NCI-H524 treated with DMSO at 0.1 percent for 48 hours (cell line): ENCODE measurements at regions not wholly inside any gene's neighbourhood (a gene's known extent, or its start where the extent isn't known, plus 50 kb on each side); places are given as distances from the start of the nearest gene placed in this dataset.
"Not testable (repeated sequence)": the region's sequence is repeated elsewhere in the genome, so short reads cannot be mapped to it uniquely, and the experiment has no call there.

Experiments used
- DNase-seq: peaks from one replicate; lab custom pipeline; 2025; lab: John Stamatoyannopoulos, UW

DNA sequence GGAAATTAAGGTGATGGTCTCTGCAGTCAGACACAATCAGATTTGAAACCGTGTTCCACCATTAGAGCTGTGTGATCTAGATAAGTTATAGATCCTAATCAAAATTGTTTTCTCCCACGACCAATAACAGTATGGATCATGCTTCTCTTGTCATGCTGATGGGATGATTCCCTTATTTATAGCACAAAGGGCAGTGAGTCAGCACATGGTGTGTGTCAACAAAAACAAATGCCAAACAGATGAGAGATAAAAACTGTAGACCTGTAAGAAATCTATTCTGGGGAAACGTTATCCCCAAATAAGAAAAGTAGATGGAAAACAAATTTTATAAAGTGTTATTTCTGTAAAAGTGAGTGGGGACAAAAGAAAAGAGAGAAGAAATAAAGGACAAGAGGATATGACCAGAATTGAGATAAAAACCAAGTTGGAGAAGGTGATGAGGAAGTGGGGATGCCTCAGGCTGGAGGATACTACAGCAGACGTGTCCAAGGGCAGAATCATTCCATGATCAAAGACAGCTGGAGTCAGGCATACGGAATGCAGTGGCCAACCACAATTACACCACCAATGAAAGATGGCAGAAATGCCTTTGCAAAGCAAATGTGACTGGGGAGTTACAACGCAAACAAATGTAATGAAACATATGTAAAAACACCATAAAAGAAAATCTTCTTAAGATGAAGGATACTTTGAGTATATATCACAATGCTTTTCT lies 377.8 kb upstream of the PRKX start:
- DNase-seq = no peak

DNA sequence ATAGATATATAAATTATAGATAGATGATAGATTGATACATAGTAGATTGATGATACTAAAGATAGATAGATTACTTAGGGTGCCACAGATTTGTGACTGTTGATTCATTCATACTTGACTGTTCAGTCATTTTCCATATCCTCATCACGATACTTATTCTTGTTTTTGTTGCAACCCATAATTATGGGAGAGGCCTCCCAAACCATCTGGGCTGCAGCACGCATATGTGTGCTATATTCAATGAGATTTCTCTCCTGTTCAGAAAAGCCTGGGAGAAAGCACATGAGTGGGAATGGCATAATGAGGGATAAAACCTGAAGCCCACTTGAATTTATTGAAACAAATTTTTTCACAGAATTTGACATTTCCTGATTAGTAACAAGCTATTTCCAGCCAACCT lies 346.4 kb upstream of the PRKX start:
- DNase-seq = no peak

DNA sequence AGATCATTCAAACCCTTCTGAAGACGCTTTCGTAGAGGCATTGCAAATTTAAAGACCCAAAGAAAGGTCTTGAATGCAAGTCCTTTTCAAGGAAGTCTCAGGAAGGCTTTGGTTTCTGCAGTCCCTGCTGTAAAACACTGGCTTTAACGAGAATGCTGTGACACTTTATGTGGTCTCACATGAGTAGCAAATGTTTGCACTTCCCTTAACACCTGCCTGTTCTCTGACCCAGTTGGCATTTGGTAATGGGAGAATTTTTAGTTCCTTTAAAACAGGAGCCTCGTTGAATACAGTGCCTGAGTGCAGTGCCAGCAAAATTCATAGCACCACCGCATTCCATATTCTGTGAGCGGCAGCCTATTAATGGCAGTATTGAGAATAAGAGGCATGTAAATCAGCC lies 330.5 kb upstream of the PRKX start:
- no peak for DNase-seq

DNA sequence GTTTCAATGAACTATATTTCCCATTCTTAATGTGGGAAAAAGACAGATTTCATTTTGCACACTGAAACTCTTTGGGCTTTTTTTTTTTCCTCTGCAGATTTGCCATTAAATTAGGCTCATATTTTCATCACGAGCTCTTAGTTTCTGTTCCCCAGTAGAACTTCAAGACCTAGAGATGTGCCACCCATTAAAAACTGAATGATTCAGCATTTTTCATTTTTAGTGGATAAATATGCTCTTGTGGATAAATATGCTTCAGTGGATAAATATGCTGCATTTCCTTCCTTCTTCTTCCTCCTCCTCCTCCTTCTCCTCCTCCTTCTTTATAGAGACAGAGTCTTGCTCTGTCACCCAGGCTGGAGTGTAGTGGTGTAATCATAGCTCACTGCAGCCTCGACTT lies 322.4 kb upstream of the PRKX start:
- DNase-seq = no peak

DNA sequence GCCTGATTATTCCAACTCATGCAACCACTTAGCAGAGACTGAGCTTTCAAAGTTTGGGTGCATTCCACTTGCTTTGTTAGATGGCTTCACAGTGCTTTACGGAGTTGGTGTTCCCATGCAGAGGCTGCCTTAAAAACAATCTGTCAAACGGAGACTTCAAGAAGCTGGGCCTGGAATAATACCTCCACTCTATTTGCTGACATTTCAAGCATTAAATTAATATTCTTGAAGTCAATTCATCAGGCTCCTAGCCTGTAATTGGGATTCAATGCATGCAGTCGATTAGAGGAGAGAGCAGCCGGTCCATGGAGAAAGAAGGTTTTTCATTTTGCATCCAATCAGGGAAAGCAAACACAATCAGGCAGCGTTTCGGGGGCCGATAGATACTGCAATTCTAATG lies 314.7 kb upstream of the PRKX start:
- DNase-seq = no peak

DNA sequence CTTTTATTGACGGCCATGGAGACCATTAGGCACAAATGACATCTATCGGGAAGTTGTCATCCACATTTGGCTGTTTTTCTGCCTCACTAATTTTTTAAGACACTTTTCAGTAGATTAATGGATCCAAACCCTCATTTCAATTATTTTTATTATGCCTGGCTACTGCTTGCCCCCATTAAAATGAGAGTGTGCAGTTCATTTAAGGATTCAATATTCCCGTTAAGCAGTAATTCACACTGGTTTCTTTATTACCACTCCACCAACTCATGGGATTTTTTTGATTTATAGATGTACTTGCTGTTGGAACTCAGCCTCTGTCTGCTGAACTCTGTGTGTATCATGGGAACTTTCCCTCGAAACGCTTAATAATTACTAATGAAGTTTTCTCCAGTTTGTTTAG lies 291.8 kb upstream of the PRKX start:
- no peak for DNase-seq

DNA sequence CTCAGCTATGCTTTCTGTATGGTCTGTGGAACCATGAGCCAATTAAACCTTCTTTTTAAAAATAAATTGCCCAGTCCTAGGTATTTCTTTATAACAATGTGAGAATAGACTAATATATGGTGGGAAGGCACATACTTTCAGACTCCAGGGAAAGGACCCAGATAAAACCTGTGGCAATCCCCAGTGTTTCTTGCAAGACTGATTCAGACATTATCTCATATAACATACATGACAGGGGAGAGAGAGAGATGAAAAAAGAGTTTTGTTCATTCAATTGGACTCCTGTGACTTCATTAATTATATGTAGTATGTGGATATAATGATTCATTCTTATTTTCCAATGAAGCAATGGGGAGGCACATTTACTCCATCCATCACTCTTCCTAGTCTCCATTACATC lies 291.4 kb upstream of the PRKX start:
- no peak for DNase-seq

DNA sequence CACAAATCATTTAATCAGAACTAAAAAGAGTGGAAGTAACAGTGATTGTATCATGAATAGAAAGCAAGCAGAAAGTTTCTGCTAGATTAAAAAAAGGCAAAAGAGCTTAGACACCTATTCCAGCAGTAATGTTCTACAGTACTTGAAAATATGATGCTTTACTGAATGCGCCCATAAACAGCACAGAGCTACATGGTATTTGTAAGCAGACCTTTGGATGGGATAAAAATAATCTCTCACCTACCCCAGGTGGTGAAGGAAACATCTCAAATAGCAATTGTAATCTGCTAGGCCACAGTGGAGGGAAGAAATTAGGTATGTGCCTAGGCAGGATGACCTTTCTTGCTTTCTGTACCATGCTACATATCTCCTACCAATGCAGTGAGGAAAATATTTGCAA lies 280.9 kb upstream of the PRKX start:
- DNase-seq = no peak

DNA sequence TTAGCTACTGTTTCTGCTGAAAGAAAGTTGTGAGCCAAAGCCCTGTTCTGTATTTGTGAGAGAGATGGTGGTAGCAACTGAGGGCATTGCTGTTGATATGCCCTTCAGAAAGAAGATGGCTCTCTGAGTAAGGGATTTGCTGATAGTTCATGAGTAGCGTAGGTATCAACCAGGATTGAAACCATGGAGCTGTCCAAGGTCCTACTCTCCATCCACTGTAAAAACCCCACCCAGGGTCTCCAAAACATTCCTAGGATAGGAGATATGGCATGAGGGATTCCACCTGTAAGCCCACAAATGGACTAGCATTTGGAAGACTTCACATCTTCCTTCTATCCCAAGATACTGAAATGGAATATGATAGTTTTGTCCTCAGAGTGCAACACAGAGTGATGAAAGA lies 277.1 kb upstream of the PRKX start:
- DNase-seq = no peak

DNA sequence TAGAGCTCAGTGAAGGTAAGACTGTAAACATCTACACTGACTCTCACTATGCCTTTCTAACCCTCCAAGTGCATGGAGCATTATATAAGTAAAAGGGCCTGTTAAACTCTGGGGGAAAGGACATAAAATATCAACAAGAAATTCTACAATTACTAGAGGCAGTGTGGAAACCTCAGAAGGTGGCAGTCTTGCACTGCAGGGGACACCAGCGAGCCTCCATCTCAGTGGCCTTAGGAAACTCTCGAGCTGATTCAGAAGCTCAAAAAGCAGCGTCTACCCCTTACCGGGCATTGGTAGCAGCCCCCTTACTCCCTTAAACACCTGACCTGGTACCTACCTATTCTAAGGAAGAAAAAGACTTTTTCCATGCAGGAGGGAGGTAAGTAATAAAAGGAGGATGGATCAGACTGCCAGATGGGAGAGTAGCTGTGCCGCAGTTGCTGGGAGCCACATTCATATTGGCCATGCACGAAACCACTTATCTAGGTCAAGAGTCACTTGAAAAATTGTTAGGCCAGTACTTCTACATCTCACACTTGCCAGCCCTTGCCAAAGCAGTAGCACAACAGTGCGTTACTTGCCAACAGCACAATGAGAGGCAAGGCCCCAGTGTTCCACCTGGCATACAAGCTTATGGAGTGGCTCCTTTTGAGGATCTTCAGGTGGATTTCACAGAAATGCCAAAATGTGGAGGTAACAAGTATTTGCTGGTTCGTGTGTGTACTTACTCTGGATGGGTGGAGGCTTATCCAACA lies 258.8 kb upstream of the PRKX start:
- DNase-seq = peak; percentile 78

DNA sequence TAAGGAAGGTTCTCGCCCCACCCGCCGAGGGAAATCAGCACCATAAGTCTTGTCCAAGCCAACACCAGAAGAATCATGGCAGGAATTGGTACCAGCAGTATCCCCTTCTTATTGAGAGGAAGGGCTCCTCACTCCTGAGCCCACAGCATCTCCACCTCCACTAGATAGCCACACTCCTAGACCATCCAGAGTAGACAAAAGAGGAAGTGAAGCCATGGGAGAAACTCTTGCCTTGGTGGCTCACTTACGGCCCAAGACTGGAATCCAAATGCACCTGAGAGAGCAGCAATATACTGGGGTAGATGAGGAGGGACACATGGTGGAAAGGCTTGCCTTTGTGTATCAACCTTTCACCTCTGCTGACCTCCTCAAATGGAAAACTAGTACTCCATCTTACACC lies 255.3 kb upstream of the PRKX start:
- DNase-seq = no peak

DNA sequence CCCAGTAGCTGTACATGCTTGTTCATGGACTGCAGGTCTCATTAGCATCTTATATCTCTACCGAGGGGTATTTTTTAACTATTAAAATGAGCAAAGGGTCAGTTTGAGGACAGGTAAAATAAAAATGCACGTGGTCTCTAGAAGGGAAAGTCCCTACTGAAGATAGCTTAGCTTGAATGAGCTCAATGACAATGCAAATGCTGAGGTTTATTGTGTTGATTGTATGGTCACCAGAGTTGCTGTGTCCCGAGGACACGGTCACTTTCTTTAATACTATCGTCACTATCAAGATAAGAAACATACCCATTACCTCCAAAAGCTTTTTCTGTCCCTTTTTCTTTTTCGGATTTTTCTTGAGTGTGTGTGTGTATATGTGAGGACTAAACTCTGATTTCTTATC lies 250.5 kb upstream of the PRKX start:
- no peak for DNase-seq

DNA sequence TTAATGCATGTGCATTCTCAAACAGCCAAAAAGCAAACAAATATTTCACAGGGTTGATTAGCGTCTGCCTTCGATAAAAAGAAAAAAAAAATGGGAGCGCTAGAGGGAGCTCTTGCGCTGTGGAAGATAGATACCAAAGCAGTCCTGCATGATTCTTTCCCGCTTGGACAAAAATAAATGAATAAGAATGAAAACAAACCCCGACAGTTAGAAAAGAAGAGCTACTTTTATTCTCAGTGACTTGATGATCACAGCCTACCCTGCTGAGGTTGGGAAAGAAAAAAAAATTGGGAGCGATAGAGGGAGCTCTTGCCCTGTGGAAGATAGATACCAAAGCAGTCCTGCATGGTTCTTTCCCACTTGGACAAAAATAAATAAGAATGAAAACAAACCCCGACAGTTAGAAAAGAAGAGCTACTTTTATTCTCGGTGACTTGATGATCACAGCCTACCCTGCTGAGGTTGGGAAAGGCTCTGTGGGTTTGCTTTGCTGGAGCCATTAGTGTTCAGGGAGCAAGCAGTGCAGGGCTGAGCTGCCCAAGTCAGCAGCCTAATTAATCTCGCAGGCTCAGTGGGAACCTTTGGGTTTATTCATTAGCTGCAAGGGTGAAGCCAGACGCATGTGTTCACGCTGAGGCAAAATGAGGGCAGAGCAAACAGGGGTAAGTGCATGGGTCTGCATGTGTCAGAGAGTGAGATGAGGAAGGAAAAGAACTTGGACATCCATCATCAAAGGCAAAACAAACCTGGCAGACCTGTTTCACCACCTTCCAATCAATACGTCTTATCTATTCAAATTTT lies 249.3 kb upstream of the PRKX start:
- DNase-seq = no peak

DNA sequence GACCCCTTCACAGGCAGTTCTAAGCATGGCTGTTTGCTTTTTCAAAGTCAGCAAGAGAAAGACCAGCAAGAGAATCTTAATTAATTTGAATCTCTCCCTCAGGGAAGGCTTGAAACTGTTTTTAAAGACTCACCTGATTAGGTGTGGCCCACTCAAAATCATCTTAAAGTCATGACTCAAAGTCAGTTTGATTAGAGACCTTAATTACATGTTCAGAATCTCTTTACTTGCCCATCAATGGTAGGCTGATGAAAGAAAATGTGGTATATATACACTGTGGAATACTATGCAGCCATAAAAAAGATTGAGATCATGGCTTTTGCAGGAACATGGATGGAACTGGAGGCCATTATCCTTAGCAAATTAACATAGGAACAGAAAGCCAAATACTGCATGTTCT lies 247.5 kb upstream of the PRKX start:
- DNase-seq = no peak

DNA sequence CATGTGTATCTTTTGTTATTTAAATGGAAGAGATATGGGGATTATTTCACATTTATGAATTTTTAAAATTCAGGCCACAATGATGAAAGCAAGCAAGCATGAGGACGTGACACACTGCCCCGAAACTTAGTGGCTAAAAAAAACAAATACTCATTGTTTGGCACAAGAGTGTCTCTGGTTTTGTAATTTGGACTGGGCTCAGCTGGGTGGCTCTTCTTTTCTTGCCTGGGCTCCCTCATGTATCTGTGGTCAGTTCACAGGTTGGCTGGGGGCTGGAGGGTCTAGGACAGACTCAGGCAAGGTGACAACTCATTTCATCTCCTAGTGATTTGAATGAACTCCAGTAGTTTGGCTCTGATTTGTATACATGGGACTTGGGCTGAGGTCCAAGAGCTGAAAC lies 238.4 kb upstream of the PRKX start:
- no peak for DNase-seq

DNA sequence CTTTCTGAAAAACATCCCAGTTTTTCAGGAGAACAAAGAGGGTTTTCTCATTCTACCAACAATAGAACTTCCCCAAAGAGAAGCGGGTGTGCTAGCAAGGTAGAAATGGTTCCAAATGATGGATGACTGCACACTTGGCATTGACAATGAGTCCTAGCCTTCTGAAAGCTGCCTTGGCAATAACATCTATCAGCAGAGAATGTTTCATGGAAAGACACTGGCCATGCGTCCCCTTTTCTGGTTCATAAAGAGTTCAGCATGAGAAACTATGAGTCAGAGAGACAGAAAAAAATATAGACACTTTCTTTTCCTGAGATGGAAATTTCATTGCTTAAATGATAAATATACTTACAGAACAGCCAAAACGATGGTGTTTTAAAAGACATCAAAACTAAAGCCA lies 236.9 kb upstream of the PRKX start:
- no peak for DNase-seq

DNA sequence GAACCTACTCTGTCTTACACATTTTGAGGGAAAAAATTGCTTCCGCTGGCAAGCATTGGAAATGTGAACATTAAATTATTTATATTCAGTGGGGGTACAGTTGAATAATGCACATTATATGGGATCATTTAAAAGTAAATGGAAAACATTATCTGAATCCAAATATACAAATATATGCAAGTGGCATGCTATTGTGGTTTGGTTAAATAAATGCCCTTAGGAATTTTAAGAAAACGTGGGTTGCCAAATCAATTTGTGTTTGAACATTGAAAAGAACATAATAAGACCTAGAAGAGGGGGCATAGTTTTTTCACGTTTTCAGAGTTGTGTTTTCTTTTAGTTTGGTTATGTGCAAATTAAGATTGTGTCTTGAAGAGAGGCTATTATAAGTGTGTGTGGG lies 230.5 kb upstream of the PRKX start:
- DNase-seq = no peak

DNA sequence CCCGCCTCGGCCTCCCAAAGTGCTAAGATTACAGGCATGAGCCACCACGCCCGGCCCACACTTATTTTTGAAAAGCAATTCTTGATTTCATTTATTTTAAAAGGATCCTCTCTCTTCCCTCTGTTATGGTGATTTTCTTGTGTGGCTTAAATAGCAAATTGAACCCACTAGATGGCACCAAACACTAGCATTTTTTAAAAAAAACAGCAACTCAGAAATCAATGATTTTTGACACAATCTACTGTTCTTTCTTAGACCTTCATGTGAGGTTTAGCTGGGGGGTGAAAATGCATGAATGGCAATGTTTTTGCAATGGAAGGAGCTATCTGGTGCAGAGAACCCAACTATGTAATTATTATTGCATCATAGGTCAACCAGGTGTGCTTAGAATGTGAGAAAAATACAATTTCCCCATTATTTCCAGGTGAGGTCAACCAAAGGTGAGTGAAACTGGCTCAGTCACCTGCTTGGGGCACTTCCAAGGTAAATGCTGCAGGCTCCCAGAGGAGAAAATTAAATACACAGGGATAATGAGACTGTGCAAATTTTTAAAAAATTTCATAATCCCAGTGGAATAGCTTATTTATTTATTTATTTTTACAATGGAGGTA lies 226.7 kb upstream of the PRKX start:
- no peak for DNase-seq

DNA sequence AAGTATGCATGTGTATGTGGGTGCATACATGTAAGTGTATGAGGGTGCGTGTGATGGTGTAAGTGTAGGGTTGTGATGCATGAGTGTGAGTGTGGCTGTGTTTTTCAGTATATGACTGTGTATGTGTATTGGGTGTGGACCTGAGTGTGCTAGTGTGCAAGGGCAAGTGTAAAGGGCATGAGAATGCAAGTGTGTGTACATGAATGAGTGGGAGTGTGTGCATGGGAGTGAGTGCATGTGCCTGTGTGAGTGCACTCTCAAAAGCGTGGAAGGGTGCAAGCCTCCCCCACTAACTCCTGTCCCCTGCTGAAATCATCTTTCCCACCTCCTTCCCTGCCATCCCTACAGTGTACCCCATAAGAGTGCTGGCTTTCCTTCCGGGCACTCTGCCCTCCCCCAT lies 225.1 kb upstream of the PRKX start:
- no peak for DNase-seq

DNA sequence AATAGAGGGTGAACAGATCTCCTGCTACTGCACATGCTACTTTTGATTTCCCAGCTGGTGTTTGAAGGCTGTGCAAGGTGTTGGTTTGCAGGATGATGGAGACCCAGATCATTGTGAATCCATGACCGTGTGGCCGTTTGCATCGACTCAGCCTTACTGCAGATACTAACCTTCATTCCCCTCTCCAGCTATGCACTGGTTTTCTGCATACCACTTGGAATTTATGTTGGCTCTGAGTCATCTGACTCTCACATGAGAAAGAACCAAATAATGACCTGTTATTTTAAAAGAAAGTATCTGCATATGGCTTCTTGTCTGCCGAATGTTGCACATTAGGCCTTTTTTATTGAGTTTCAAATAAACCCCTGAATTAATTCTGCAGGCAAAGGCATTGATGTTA lies 221.7 kb upstream of the PRKX start:
- not testable (repeated sequence) for DNase-seq

DNA sequence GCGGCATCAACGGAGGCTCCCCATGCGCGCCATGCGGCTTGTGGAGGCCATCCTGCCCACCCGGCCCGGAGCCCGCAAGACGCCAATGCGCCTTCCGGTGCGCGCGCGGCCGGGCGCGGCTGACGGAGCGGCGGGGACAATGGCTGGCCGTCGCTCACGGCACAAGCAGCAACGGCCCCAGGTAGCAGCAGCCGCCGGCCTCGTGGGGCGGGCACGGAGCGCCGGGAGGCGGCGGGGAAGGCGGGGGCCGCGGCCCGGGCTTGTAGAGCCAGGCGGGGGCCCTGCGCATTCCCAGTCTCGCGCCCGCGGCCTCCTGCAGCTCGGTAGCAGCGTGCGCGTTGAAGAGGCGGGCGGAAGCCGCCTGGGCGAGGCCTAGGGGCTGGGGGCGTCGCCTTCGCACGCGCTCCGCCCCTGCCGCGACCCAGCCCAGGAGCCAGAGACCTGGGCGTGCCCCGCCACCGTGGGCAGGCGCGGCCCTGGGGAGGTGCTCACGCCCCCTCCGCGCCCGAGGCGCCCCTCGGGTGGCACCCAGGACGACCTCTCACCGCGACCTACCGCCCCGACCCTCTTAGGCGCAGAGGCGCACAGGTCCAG lies 207.1 kb upstream of the PRKX start:
- not testable (repeated sequence) for DNase-seq
